Esophagus mucosa (tissue), 1 donor: ENCODE measurements at regions not wholly inside any gene's neighbourhood (a gene's known extent, or its start where the extent isn't known, plus 50 kb on each side); places are given as distances from the start of the nearest gene placed in this dataset.
"Not testable (repeated sequence)": the region's sequence is repeated elsewhere in the genome, so short reads cannot be mapped to it uniquely, and the experiment has no call there.

Experiments
- ATAC-seq: fragments of 200-7000 bp; cut with Tn5 transposase; one replicate; pipeline ENCODE4 v1.9.1; 2020
- donor health status: DM: yes; HTN: yes; CAD: no.

- peak; percentile 20 for ATAC-seq
Observed at GRCh38 chr11:81870066-81870412, 863.6 kb downstream of the FAM181B start.

GRCh38 chr11:81869351-81870065 is 864.2 kb downstream of the FAM181B start:
- peak; percentile 46 for ATAC-seq

- ATAC-seq = no peak
Observed at GRCh38 chr11:81866896-81867295, 866.8 kb downstream of the FAM181B start.

GRCh38 chr11:81857386-81857785 is 876.3 kb downstream of the FAM181B start:
- no peak for ATAC-seq

GRCh38 chr11:81853791-81854190 is 879.9 kb downstream of the FAM181B start:
- no peak for ATAC-seq

- ATAC-seq = no peak
Observed at GRCh38 chr11:81852896-81853295, 880.8 kb downstream of the FAM181B start.

- ATAC-seq = no peak
Observed at GRCh38 chr11:81840380-81840779, 893.3 kb downstream of the FAM181B start.

- ATAC-seq = no peak
Observed at GRCh38 chr11:81839976-81840375, 893.7 kb downstream of the FAM181B start.

GRCh38 chr11:81839016-81839415 is 894.6 kb downstream of the FAM181B start:
- no peak for ATAC-seq

GRCh38 chr11:81829976-81830375 is 903.7 kb downstream of the FAM181B start:
- ATAC-seq = no peak

- no peak for ATAC-seq
Observed at GRCh38 chr11:81825346-81825745, 908.3 kb downstream of the FAM181B start.

GRCh38 chr11:81819462-81819861 is 914.2 kb downstream of the FAM181B start:
- ATAC-seq = no peak

GRCh38 chr11:81804858-81805257 is 928.8 kb downstream of the FAM181B start:
- no peak for ATAC-seq

- no peak for ATAC-seq
Observed at GRCh38 chr11:81802591-81802990, 931.1 kb downstream of the FAM181B start.

- ATAC-seq = no peak
Observed at GRCh38 chr11:81792416-81792815, 941.2 kb downstream of the FAM181B start.

GRCh38 chr11:81787584-81788049 is 946.0 kb downstream of the FAM181B start:
- no peak for ATAC-seq

GRCh38 chr11:81772166-81772565 is 961.5 kb downstream of the FAM181B start:
- ATAC-seq = no peak

GRCh38 chr11:81769906-81770305 is 963.8 kb downstream of the FAM181B start:
- ATAC-seq = not testable (repeated sequence)

GRCh38 chr11:81756864-81757595 is 976.6 kb downstream of the FAM181B start:
- ATAC-seq = no peak

- ATAC-seq = no peak
Observed at GRCh38 chr11:81749245-81749644, 984.4 kb downstream of the FAM181B start.

GRCh38 chr11:81744336-81745116 is 989.1 kb downstream of the FAM181B start:
- peak; percentile 13 for ATAC-seq

GRCh38 chr11:81725701-81726100 is 1008.0 kb downstream of the FAM181B start:
- no peak for ATAC-seq

GRCh38 chr11:81717695-81718094 is 1016.0 kb downstream of the FAM181B start:
- ATAC-seq = no peak
